GM18519 (cell line): ENCODE measurements at regions not wholly inside any gene's neighbourhood (a gene's known extent, or its start where the extent isn't known, plus 50 kb on each side); places are given as distances from the start of the nearest gene placed in this dataset.
A peak's percentile ranks its signal among the peaks of the same experiment; 100 is the strongest.

Experiments
- ATAC-seq: cut with Tn5 transposase; IDR thresholded peaks from one replicate; pipeline ENCODE4 v1.9.1; 2021; ENCODE audit warnings: mild to moderate bottlenecking, moderate library complexity; ENCODE audit not compliant: unreplicated experiment, low FRiP score

DNA sequence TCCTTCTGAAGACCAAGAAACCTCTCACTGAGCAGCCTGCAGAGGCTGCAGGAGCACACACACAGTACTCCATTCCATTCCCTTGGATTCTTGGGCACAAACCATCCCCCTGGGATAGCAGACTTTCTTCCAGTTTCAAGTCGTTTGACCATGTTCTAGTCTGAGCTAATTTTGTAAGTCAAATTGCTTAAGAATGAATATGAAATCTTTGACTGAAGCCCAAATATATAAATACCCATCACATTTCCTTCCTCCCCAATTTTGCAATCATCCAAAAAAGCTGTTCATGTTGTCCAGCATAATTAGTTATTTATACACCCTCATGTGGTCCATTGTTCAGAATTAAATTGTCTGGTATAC is 231.2 kb upstream of the TPRG1 start:
- no peak for ATAC-seq

DNA sequence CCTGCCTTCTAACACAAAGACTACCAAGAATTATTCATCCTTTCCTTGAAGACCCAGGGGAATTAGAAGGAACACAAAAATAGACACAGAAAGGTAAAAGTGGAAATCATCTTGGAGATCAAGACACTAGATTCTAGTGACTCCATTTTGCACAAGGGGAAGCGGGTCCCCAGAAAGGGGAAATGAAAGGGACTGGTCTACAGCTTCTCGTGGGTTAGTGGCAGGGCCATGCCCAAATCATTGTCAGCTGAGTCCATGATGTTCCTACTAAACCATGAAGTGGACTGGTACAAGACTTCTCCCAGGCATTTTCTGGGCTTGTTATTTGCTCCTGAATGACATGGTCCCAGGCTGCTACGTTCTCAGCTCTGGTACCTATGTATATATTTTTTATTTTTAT is 230.7 kb upstream of the TPRG1 start:
- ATAC-seq: no peak

DNA sequence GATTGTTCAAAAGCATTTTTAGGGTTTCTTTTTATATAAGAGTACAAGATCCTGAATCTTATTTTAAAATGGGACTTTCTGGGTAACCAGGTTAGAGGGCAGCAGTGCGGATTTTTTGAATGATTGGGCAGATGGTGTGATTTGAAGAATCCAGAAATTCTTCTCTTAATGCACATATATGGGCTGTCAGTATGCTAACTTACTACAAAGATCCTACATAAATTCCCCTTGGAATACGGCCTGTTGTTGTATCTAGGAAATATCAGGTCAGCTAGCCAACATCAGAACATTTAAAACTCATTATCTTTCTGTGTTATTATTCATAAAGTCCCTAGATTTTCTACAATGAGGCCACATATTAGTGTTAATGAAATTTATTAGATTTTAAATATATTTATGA is 229.6 kb upstream of the TPRG1 start:
- no peak for ATAC-seq

GRCh38 chr3:188943591-188943990 is 228.2 kb upstream of the TPRG1 start:
- no peak for ATAC-seq

DNA sequence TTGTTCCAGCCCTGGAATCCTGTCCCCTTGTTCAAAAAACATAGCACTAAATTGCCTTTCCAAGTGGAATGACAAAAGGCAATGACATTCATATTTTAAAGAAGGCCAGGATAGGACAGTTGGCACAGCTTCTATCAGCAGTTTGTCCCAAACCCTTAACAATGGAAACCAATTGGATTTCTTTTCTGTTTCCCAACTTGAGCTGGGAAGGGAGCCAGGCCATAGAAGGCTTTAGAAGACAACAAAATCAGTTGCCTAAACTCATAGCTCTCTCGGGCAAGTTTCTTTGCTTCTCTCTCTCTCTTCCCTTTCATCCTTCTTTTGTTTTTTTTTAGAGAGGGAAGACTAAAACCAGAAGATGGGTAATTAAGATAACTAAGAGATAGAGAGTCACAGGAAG is 227.7 kb upstream of the TPRG1 start:
- ATAC-seq: no peak

- no peak for ATAC-seq
These were observed 225.2 kb upstream of the TPRG1 start for GRCh38 chr3:188946351-188947240.

GRCh38 chr3:188947401-188948280 is 224.1 kb upstream of the TPRG1 start:
- ATAC-seq: no peak

- ATAC-seq: no peak
These were observed 223.3 kb upstream of the TPRG1 start for GRCh38 chr3:188948281-188948996.

- no peak for ATAC-seq
These were observed 222.8 kb upstream of the TPRG1 start for GRCh38 chr3:188948997-188949389.

DNA sequence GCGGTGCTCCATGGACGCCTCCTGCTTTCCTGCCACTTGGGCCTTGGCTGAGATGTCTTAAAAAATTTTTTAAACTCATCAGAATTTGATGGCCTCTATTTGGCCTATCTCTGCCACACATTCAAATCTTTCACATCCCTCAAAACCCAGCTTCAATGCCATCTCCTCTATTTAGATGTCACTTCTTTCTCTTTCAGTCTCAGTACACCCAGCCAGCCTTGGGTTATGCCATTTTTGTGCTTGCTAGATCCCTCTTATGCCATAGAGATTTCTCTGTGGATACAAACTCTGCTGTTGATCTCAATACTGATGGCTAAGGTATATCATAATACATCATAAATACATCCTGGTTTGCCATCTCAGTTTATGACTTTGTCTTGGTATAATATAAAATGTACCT is 222.3 kb upstream of the TPRG1 start:
- ATAC-seq: no peak

- no peak for ATAC-seq
These were observed 221.8 kb upstream of the TPRG1 start for GRCh38 chr3:188949996-188950395.

- no peak for ATAC-seq
These were observed 220.8 kb upstream of the TPRG1 start for GRCh38 chr3:188950832-188951489.

- no peak for ATAC-seq
These were observed 220.0 kb upstream of the TPRG1 start for GRCh38 chr3:188951734-188952133.

DNA sequence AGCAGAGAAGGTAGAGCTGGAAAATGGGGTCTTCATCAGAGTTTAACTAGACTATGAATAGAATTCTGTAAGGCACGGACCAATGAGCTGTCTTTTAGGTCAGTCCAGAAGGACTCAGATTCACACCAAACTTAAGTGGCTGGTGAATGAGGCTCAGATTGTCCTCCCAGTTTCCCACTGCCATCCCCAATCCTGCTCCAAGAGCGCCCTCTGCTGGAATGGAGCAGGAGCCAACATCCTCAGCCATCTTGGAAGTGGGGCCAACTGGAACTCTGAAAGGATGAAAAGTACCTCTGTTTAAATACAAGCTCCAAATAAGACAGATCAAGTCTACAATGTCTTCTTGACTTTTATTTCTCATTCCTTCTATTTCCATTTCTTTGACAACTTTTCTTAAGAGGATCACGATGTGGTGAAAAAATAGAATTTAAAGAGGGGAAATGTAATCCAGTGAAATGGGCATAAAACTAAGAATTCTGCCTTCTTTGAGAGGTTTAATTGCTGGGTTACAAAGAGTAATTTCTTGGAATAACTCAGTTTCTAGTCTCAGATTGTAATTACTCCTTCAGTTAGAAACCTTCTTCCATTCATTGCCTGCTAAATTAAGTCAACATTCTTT is 217.1 kb upstream of the TPRG1 start:
- peak; percentile 53 for ATAC-seq

DNA sequence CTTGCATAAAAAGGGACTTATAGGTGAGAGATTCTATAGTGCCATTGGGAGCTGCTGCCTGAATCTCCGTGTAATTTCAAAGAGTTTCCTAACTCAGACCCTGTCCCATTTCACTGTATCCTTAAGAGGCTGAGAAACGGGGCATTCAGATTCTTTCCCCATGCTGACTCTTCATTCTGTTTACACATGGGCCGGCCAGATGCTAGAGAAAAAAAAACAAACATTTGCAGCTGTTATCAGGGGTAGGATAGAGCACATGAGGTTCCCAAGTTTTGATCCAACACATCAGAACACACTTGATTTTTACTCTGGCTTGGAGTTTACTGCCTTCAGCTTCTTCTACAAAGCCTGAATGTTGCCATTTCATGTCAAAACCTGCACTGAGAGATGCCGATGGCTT is 215.9 kb upstream of the TPRG1 start:
- no peak for ATAC-seq

DNA sequence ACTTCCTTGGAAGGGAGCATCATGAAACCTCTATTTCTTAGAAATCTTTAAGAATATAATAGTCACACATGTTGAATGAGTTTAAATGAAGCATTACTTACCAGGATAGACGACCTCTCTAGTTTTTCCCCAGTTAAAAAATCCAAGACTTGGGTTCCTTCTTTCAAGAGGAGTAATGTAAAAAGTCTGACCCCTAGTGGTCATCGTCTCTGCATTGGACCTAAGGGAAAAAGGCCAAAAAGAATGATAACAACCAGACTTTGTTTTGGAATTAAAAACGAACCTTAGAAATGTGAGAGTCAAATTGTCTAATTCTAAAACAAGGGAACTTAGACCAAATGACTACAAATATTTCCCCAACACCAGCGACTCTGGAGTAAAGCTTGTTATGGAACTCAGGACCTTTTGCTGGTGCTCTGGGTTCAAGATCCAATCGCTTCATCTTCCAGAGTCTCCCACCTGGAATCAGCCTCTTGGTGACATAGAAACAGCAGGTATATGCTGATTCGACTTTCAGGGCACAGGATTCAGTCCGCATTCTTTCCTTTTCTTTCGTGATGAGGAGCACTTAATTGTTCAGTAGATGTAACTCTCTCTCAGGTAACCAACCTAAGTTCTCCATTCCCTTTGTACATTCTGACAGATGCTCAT is 214.8 kb upstream of the TPRG1 start:
- ATAC-seq: no peak

DNA sequence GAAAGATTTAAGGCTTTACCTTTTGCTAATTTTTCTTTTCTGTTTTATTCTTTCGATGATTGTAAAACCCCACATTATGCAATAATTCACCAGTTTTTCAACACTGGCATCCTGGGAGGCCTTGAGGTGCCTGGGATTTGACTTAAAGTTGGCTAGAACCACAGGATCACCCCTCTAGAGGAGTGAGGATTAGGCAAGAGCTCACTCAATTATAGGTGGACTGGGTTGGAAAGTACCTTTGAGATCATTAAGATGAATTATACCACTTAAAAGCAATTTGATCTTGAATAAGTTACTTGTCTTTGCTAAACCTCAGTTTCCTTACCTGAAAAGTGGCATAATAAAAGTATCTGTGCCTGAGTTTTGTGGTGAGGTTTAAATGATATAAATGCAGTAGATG is 212.8 kb upstream of the TPRG1 start:
- ATAC-seq: no peak

- no peak for ATAC-seq
These were observed 209.2 kb upstream of the TPRG1 start for GRCh38 chr3:188962253-188963247.
